ENCODE measurements at regions not wholly inside any gene's neighbourhood (a gene's known extent, or its start where the extent isn't known, plus 50 kb on each side); places are given as distances from the start of the nearest gene placed in this dataset.
"Not testable (repeated sequence)": the region's sequence is repeated elsewhere in the genome, so short reads cannot be mapped to it uniquely, and the experiment has no call there.

DNA sequence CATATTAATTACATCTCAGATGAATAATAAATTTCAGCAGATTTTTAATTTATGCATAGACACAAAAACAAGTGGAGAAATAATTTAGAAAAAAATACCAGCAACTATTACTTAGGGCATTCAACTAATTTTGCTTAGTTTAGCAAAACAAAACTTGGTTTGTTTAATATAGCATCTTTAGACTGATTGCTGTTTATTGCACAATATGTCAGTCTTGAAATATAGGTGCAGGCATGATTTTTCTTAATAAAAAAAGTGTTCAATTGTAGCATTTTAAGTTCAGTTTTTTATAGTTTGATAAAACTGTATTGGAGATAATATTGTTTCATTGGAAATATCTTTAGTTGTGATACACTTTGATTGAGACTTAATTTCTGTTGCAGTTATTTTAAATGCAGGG lies 161.2 kb upstream of the KCNH8 start:
- Histone ChIP-seq H3K9me3 (ENCODE audit: control insufficient read depth, low read length) (no peaks in the 10 kb centered on the region), H3K27ac (no peak overlapping the region), H3K4me1 (no peaks in the 10 kb centered on the region), H3K9ac (no peak overlapping the region), H3K4me3 (ENCODE audit: low read depth, low read length) (no peak overlapping the region), H2AFZ (no peak overlapping the region), H3K36me3 (ENCODE audit: control insufficient read depth, insufficient read depth, low read length) (no peaks in the 10 kb centered on the region), H3K4me2 (ENCODE audit: low read length) (no peak overlapping the region), H3K27me3 (ENCODE audit: control insufficient read depth, insufficient read depth, low read length) (no peaks in the 10 kb centered on the region), H3K79me2 (no peaks in the 10 kb centered on the region)
- TF ChIP-seq, protein P1, sequence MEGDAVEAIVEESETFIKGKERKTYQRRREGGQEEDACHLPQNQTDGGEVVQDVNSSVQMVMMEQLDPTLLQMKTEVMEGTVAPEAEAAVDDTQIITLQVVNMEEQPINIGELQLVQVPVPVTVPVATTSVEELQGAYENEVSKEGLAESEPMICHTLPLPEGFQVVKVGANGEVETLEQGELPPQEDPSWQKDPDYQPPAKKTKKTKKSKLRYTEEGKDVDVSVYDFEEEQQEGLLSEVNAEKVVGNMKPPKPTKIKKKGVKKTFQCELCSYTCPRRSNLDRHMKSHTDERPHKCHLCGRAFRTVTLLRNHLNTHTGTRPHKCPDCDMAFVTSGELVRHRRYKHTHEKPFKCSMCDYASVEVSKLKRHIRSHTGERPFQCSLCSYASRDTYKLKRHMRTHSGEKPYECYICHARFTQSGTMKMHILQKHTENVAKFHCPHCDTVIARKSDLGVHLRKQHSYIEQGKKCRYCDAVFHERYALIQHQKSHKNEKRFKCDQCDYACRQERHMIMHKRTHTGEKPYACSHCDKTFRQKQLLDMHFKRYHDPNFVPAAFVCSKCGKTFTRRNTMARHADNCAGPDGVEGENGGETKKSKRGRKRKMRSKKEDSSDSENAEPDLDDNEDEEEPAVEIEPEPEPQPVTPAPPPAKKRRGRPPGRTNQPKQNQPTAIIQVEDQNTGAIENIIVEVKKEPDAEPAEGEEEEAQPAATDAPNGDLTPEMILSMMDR (IDR thresholded peaks at IDR 0.05): no peak

DNA sequence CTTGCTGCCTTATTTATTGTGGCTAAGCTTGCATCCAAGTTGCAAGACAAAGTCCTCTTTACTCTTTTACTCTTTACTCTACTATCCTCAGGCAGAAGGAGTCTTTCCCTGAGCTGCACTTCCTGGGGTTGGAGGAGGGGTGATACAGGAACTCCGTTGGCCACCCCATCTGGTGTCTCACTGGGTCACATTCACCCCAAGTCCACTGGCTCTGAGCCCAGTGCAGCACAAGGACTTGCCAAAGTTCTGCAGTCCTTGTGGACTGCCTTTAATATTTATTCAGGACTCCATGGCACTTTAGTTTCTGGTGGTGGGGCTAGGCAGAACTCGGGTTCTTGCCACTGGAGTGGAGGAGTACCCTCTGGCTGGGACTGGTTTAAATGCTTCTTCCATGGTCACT lies 165.4 kb upstream of the KCNH8 start:
- TF ChIP-seq, protein P1 (IDR thresholded peaks at IDR 0.05): no peak
- no peak overlapping the region for H3K4me2 ChIP-seq (ENCODE audit: low read length)
- no peak overlapping the region for H3K9ac ChIP-seq
- no peak overlapping the region for H3K27ac ChIP-seq
- no peaks in the 10 kb centered on the region for H3K4me1 ChIP-seq
- H3K4me3 ChIP-seq (ENCODE audit: low read depth, low read length): no peak overlapping the region
- no peak overlapping the region for H2AFZ ChIP-seq
- H3K36me3 ChIP-seq (ENCODE audit: control insufficient read depth, insufficient read depth, low read length): no peaks in the 10 kb centered on the region
- no peaks in the 10 kb centered on the region for H3K79me2 ChIP-seq
- H3K27me3 ChIP-seq (ENCODE audit: control insufficient read depth, insufficient read depth, low read length): no peaks in the 10 kb centered on the region
- H3K9me3 ChIP-seq (ENCODE audit: control insufficient read depth, low read length): no peaks in the 10 kb centered on the region

DNA sequence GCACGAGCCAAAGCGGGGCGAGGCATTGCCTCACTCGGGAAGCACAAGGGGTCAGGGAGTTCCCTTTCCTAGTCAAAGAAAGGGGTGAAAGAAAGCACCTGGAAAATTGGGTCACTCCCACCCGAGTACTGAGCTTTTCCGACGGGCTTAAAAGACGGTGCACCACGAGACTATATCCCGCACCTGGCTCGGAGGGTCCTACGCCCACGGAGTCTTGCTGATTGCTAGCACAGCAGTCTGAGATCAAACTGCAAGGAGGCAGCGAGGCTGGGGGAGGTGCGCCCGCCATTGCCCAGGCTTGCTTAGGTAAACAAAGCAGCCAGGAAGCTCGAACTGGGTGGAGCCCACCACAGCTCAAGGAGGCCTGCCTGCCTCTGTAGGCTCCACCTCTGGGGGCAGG lies 172.2 kb upstream of the KCNH8 start:
- H3K27ac ChIP-seq; H3K79me2 ChIP-seq; H3K4me2 ChIP-seq (ENCODE audit: low read length); H2AFZ ChIP-seq; H3K9ac ChIP-seq; H3K27me3 ChIP-seq (ENCODE audit: control insufficient read depth, insufficient read depth, low read length); H3K9me3 ChIP-seq (ENCODE audit: control insufficient read depth, low read length); H3K4me3 ChIP-seq (ENCODE audit: low read depth, low read length); H3K4me1 ChIP-seq; H3K36me3 ChIP-seq (ENCODE audit: control insufficient read depth, insufficient read depth, low read length): not testable (repeated sequence)

DNA sequence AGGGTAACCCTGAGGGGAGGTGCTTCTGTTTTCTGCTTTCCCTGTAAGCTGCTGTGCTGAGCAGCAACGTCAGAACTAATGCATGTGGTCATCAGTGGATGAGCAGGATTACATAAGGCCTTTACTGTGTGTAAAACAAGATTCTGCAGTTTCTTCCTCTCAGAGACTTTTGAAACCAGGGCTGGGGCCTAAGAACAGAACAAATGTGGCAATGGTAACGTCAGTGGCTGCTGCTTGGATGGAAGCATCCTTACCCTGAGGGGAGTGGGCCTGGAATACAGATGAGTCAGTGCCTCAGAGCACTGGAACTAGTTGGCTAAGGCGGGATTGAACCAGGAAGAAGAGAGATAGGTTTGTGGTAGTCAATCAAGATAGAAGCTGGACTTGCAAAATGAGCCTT lies 180.2 kb upstream of the KCNH8 start:
- TF ChIP-seq, protein P1 (IDR thresholded peaks at IDR 0.05): no peak
- Histone ChIP-seq H2AFZ (no peak overlapping the region), H3K4me2 (ENCODE audit: low read length) (no peak overlapping the region), H3K27me3 (ENCODE audit: control insufficient read depth, insufficient read depth, low read length) (no peaks in the 10 kb centered on the region), H3K27ac (no peak overlapping the region), H3K79me2 (no peaks in the 10 kb centered on the region), H3K9me3 (ENCODE audit: control insufficient read depth, low read length) (no peaks in the 10 kb centered on the region), H3K9ac (no peak overlapping the region), H3K4me3 (ENCODE audit: low read depth, low read length) (no peak overlapping the region), H3K4me1 (no peaks in the 10 kb centered on the region), H3K36me3 (ENCODE audit: control insufficient read depth, insufficient read depth, low read length) (no peaks in the 10 kb centered on the region)

DNA sequence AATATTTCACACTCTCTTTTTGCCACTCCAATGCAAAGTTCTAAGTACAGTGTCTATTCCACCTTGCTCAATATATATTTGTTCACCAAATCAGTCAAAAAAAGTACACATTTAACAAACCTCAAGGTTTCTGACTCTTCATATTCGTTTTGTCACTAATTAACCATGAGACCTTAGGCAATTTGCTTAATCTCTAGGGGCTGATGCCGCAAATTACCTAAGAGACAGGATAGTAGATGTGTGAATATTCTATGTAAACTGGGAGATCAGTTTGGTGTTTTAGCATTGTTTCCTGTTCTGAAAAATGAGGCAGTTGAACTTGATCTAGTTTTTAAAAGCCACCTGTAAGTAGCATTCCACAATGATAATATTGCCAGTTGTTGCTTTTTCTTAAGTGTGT lies 182.5 kb upstream of the KCNH8 start:
- TF ChIP-seq, protein P1 (IDR thresholded peaks at IDR 0.05): no peak
- Histone ChIP-seq H3K27ac (no peak overlapping the region), H3K79me2 (no peaks in the 10 kb centered on the region), H3K9ac (no peak overlapping the region), H3K36me3 (ENCODE audit: control insufficient read depth, insufficient read depth, low read length) (no peaks in the 10 kb centered on the region), H2AFZ (no peak overlapping the region), H3K4me3 (ENCODE audit: low read depth, low read length) (no peak overlapping the region), H3K4me1 (no peaks in the 10 kb centered on the region), H3K27me3 (ENCODE audit: control insufficient read depth, insufficient read depth, low read length) (no peaks in the 10 kb centered on the region), H3K4me2 (ENCODE audit: low read length) (no peak overlapping the region), H3K9me3 (ENCODE audit: control insufficient read depth, low read length) (no peaks in the 10 kb centered on the region)

Measured in parathyroid adenoma (tissue), 2 donors.